SK-N-MC (cell line): ENCODE measurements at regions not wholly inside any gene's neighbourhood (a gene's known extent, or its start where the extent isn't known, plus 50 kb on each side); places are given as distances from the start of the nearest gene placed in this dataset.
"Not testable (repeated sequence)": the region's sequence is repeated elsewhere in the genome, so short reads cannot be mapped to it uniquely, and the experiment has no call there.

Source experiments
- DNase-seq: peaks from one replicate; pipeline ENCODE4 v3.0.0-alpha.2; 2011; ENCODE audit warnings: low read depth, low spot score
- H3K27ac ChIP-seq: fragments of 200-600 bp; sonication (generic); 2 replicates; pipeline ENCODE4 v1.5.1; 2016; ENCODE audit warnings: mixed run types
- H3K36me3 ChIP-seq: fragments of 200-600 bp; sonication (generic); 2 replicates; pipeline ENCODE4 v1.6.1; 2017; ENCODE audit warnings: antibody characterized with exemption, low read length, mixed read lengths; ENCODE audit not compliant: insufficient read depth
- H3K4me3 ChIP-seq: fragments of 200-600 bp; sonication (generic); 2 replicates; pipeline ENCODE4 v1.5.1; 2016
- H3K9ac ChIP-seq: fragments of 200-600 bp; sonication (generic); 2 replicates; pipeline ENCODE4 v1.8.0; 2017; ENCODE audit warnings: mixed run types, mixed read lengths; ENCODE audit not compliant: insufficient read length
- H3K9me3 ChIP-seq: fragments of 200-600 bp; sonication (generic); 2 replicates; pipeline ENCODE4 v1.6.1; 2017; ENCODE audit warnings: low read depth, mild to moderate bottlenecking, antibody characterized with exemption, low read length, moderate library complexity, mixed read lengths
- EZH2 ChIP-seq: fragments of 200-600 bp; sonication (generic); IDR thresholded peaks from one replicate; pipeline ENCODE4 v1.6.1; 2017; ENCODE audit warnings: antibody characterized with exemption
- FOXP2 ChIP-seq: optimal IDR thresholded peaks from 2 replicates; pipeline ENCODE3; 2011; ENCODE audit warnings: mild to moderate bottlenecking, moderate library complexity; ENCODE audit not compliant: insufficient read depth; ENCODE audit errors: extremely low read length, control extremely low read depth
- POLR2AphosphoS5 ChIP-seq: IDR thresholded peaks from 2 replicates; pipeline ENCODE4 v1.6.1; 2012; ENCODE audit warnings: mild to moderate bottlenecking, low read depth, low read length, borderline replicate concordance

GRCh38 chr12:5170844-5171243 is 127.2 kb downstream of the KCNA5 start:
- no peak for DNase-seq
- no peak overlapping the region for H3K27ac ChIP-seq
- H3K36me3 ChIP-seq: no peaks in the 10 kb centered on the region; the same call in 1 of the 2 replicates
- H3K4me3 ChIP-seq: no peak overlapping the region
- H3K9ac ChIP-seq: no peak overlapping the region
- H3K9me3 ChIP-seq: no peaks in the 10 kb centered on the region
- no peak for TF ChIP-seq FOXP2
- TF ChIP-seq EZH2: no peak
- TF ChIP-seq POLR2AphosphoS5: no peak

- Histone ChIP-seq H3K4me3 (no peak overlapping the region), H3K9ac (no peak overlapping the region), H3K36me3 (no peaks in the 10 kb centered on the region; the same call in 1 of the 2 replicates), H3K9me3 (no peaks in the 10 kb centered on the region), H3K27ac (no peak overlapping the region)
- DNase-seq: no peak
- no peak for TF ChIP-seq POLR2AphosphoS5
- TF ChIP-seq EZH2: no peak
- no peak for TF ChIP-seq FOXP2
Observed at GRCh38 chr12:5171701-5172100, 128.0 kb downstream of the KCNA5 start.

- no peak for DNase-seq
- TF ChIP-seq POLR2AphosphoS5 (no peak), FOXP2 (no peak), EZH2 (no peak)
Observed at GRCh38 chr12:5172886-5173285, 129.2 kb downstream of the KCNA5 start.

GRCh38 chr12:5173511-5174011 is 129.9 kb downstream of the KCNA5 start:
- H3K4me3 ChIP-seq: no peak overlapping the region
- DNase-seq: no peak
- TF ChIP-seq FOXP2: no peak
- TF ChIP-seq EZH2: no peak
- TF ChIP-seq POLR2AphosphoS5: no peak
- no peak overlapping the region for H3K27ac ChIP-seq
- H3K9ac ChIP-seq: no peak overlapping the region
- no peaks in the 10 kb centered on the region; the same call in 1 of the 2 replicates for H3K36me3 ChIP-seq
- no peaks in the 10 kb centered on the region for H3K9me3 ChIP-seq

More at GRCh38 chr12:5172886-5173285, 129.2 kb downstream of the KCNA5 start:
- no peaks in the 10 kb centered on the region for H3K9me3 ChIP-seq
- no peak overlapping the region for H3K27ac ChIP-seq
- H3K4me3 ChIP-seq: no peak overlapping the region
- H3K36me3 ChIP-seq: no peaks in the 10 kb centered on the region; the same call in 1 of the 2 replicates
- no peak overlapping the region for H3K9ac ChIP-seq

GRCh38 chr12:5175415-5175814 is 131.7 kb downstream of the KCNA5 start:
- not testable (repeated sequence) for H3K36me3 ChIP-seq, H3K27ac ChIP-seq, DNase-seq, H3K4me3 ChIP-seq, H3K9ac ChIP-seq, H3K9me3 ChIP-seq

- TF ChIP-seq POLR2AphosphoS5 (no peak), EZH2 (no peak), FOXP2 (no peak)
- no peak for DNase-seq
- no peaks in the 10 kb centered on the region; the same call in 1 of the 2 replicates for H3K36me3 ChIP-seq
Observed at GRCh38 chr12:5176036-5176435, 132.4 kb downstream of the KCNA5 start.

GRCh38 chr12:5177096-5177495 is 133.4 kb downstream of the KCNA5 start:
- Histone ChIP-seq H3K9me3 (no peaks in the 10 kb centered on the region), H3K4me3 (no peak overlapping the region), H3K36me3 (no peaks in the 10 kb centered on the region; the same call in 1 of the 2 replicates), H3K9ac (no peak overlapping the region), H3K27ac (no peak overlapping the region)
- TF ChIP-seq EZH2 (no peak), POLR2AphosphoS5 (no peak), FOXP2 (no peak)
- no peak for DNase-seq

More at GRCh38 chr12:5176036-5176435, 132.4 kb downstream of the KCNA5 start:
- no peak overlapping the region for H3K27ac ChIP-seq
- H3K4me3 ChIP-seq: no peak overlapping the region
- no peaks in the 10 kb centered on the region for H3K9me3 ChIP-seq
- no peak overlapping the region for H3K9ac ChIP-seq

GRCh38 chr12:5177731-5178130 is 134.1 kb downstream of the KCNA5 start:
- H3K9me3 ChIP-seq: no peaks in the 10 kb centered on the region
- TF ChIP-seq EZH2 (no peak), POLR2AphosphoS5 (no peak), FOXP2 (no peak)
- H3K27ac ChIP-seq: no peak overlapping the region
- no peak overlapping the region for H3K9ac ChIP-seq
- no peak overlapping the region for H3K4me3 ChIP-seq
- H3K36me3 ChIP-seq: no peaks in the 10 kb centered on the region; the same call in 1 of the 2 replicates
- no peak for DNase-seq

GRCh38 chr12:5178571-5178970 is 134.9 kb downstream of the KCNA5 start:
- TF ChIP-seq FOXP2 (no peak), POLR2AphosphoS5 (no peak), EZH2 (no peak)
- no peak overlapping the region for H3K27ac ChIP-seq

More at GRCh38 chr12:5178571-5178970, 134.9 kb downstream of the KCNA5 start:
- H3K9me3 ChIP-seq: no peaks in the 10 kb centered on the region
- no peak overlapping the region for H3K9ac ChIP-seq
- H3K36me3 ChIP-seq: no peaks in the 10 kb centered on the region
- no peak overlapping the region for H3K4me3 ChIP-seq
- DNase-seq: no peak
